ACHN (cell line): ENCODE measurements at regions not wholly inside any gene's neighbourhood (a gene's known extent, or its start where the extent isn't known, plus 50 kb on each side); places are given as distances from the start of the nearest gene placed in this dataset.
"Not testable (repeated sequence)": the region's sequence is repeated elsewhere in the genome, so short reads cannot be mapped to it uniquely, and the experiment has no call there.

Source experiments
- DNase-seq: peaks from one replicate; pipeline ENCODE4 v3.0.0-alpha.2; 2015
- in situ Hi-C: cut with HindIII; loops from 2 replicates; pipeline ENCODE4 v1.10.0; 2017; ENCODE audit warnings: low sequenced_read_pairs, low pct_ligation_motif_present, low pct_unique_long_range_greater_than_20kb

DNA sequence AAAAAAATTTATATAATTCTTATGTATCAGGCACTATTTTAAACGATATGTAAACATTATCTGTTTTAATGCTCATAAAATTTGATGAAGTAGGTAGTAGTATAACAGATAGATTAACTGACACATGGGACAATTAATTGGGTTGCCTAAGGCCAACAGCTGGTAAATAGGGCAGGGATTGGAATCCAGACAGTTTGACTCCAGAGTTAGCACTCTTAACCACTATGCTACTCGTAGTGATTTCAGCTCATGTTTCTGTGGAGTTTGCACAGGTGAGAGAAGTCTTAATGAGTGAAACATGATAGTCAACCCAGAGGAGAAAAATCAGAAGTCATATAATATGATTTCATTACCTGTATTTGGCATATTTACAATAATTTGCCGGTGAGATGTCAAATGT lies 126.0 kb upstream of the WDFY3 start:
- in situ Hi-C loops = no loop called here
- DNase-seq = no peak

DNA sequence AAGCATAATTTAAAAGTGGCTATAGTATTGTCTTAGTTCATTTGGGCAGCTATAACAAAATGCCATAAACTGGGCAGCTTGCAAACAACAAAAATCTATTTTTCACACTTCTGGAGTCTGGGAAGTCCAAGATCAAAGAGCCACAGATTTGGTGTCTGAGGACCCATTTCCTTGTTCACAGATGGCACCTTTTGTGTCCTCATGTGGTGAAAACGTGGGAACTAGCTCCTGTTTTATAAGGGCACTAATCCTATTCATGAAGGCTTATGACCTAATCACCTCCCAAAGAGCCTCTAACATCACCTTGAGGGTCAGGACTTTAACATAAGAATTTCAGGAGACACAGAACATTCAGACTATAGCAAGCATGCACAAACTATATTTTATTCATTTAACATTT lies 126.5 kb upstream of the WDFY3 start:
- DNase-seq = no peak
- in situ Hi-C loops = no loop called here

GRCh38 chr4:85094735-85095134 lies 128.2 kb upstream of the WDFY3 start:
- in situ Hi-C loops = no loop called here
- no peak for DNase-seq

DNA sequence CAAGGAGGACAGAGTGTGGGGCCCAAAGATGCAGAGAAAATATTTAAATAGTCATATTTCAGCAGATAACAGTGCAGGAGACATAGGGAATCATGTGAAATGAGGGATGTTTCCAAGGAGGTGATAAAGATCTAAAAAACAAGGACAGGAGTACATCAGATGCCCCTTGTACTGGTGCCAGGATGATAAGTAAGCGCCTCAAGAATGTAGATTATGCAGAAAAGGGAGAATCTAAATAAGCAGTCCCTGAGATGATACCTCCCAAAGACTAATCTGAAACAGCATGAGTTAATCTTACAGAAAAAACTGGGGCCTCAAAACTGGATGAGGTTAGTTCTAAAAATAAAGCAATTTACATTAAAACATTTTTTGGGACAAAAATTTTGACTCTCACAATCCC lies 136.1 kb upstream of the WDFY3 start:
- in situ Hi-C loops = no loop called here
- DNase-seq = no peak

- DNase-seq = no peak
- in situ Hi-C loops = no loop called here
Observed at GRCh38 chr4:85106166-85106565, 139.7 kb upstream of the WDFY3 start.

DNA sequence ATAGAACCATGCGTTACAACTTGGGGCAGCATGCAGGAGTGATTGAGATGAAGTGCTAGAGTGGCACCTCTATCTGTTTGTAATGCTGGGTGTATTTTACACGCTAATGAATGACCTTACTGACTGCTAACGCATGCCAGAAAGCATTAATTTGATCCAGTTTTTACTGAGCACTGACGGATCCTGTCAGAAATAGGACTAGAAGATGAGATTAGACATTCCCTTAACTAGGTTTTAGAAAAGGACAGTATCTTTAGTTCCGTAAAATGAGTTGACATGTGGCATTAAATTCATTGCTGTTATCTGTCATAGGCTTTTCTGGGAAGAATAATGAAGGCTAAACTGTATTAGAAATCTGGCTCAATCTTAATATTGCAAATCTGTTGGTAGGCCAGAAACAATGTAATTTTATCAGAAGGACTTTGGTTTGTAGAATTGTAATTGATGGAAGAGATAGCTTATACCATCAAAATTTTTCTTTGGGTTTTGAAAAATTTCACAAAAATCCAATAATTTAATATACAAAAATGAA lies 140.4 kb upstream of the WDFY3 start:
- in situ Hi-C loops = no loop called here
- DNase-seq = no peak

- no peak for DNase-seq
- in situ Hi-C loops = no loop called here
Observed at GRCh38 chr4:85107553-85107952, 141.1 kb upstream of the WDFY3 start.

GRCh38 chr4:85113706-85114105 lies 147.2 kb upstream of the WDFY3 start:
- no peak for DNase-seq
- in situ Hi-C loops = no loop called here

DNA sequence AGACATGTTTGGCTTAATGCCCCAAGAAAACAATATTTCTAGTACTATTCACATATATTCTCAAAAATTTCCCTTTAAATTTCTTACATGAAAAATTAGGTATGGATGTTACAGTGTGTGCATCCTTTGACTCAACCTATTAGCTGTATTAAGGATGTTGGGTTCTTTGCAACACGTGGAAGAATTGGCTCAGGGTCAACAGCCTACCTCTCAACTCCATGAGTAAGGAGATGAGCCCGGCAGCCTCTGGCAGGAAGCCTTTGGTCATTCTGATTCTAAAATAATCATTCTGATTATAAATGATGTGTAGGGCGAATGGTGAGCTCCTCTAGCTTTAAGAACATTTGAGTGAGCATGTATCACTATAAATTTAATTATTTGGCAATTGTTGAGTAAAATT lies 148.0 kb upstream of the WDFY3 start:
- in situ Hi-C loops = no loop called here
- no peak for DNase-seq

GRCh38 chr4:85116008-85116407 lies 149.5 kb upstream of the WDFY3 start:
- DNase-seq = no peak
- in situ Hi-C loops = no loop called here

DNA sequence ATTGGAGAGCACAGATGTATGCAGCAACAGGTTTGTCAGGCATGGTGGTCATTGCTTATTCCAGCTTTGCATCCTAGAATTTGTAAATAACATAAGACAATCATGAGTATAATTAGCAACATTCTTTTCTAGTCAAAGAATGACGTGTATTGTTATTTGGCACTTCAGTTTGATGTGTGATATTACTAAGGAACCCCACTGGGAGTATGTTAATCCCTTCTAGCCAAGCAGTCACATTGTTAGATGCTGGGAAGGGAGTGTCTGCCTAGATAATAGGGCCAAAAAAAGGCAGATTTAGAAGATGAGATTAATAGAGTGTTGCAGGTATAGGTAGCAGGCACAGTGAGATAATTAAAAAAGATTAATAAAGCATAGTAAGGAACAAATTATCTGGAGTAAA lies 159.2 kb upstream of the WDFY3 start:
- in situ Hi-C loops = no loop called here
- DNase-seq = no peak

DNA sequence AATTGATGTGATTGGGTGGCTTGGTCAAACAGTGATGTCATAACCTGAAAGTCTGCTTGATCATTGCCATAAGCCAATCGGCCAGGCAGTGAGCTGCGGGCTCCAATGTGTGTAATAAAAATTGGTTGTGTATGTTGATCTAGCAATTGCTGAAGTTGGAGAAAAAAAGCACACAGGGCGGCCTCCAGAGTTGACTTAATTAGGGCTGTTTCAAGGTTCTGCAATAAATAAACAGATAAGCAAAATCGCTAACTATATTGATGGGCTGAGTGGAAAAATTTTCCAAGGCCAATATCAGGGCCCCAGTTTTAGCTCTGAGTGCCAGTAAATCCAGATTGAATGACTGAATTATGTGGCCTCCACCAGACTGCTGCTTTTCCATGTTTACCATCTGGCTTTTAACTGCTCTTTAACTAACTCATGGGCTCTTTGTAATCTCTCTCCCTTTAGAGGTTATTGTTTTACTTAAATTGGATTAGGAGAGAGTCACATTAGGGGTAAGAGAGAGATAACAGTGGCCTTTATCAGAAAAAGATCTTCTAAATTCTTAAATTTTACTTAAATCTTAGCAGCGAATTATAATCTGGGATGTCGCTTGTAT lies 160.6 kb upstream of the WDFY3 start:
- in situ Hi-C loops = no loop called here
- no peak for DNase-seq

GRCh38 chr4:85127653-85128052 lies 161.2 kb upstream of the WDFY3 start:
- DNase-seq = peak; percentile 44
- in situ Hi-C loops = no loop called here

GRCh38 chr4:85128246-85129204 lies 162.0 kb upstream of the WDFY3 start:
- no peak for DNase-seq
- in situ Hi-C loops = no loop called here

- in situ Hi-C loops, DNase-seq: not testable (repeated sequence)
Observed at GRCh38 chr4:85129354-85130125, 163.1 kb upstream of the WDFY3 start.

DNA sequence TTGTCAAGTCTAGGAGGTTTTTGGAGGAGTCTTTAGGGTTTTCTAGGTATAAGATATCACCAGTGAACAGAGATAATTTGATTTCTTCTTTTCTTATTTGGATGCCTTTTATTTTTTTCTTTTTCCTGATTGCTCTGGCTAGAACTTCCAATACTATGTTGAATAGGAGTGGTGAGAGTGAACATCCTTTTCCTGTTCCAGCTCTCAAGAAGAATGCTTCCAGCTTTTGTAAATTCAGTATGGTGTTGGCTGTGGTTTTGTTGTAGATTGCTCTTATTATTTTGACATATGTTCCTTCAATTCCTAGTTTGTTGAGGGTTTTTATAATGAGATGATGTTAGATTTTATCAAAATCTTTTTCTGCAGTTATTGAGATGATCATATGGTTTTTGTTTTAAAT lies 165.6 kb upstream of the WDFY3 start:
- in situ Hi-C loops = no loop called here
- DNase-seq = no peak

DNA sequence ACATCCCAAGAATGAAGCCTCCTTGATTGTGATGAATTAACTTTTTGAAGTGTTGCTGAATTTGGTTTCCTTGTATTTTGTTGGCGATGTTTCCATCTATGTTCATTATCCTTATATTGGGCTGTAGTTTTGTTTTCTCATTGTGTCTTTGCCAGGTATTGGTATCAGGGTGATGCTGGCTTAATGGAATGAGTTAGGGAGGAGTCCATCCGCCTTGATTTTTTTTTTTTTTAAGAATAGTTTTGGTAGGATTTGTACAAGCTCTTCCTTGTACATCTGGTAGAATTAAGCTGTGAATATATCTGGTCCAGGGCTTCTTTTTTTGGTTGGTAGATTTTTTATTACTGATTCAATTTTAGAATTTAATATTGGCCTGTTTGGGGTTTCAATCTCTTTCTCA lies 166.1 kb upstream of the WDFY3 start:
- in situ Hi-C loops = no loop called here

GRCh38 chr4:85139749-85140148 lies 173.3 kb upstream of the WDFY3 start:
- DNase-seq, in situ Hi-C loops: not testable (repeated sequence)

More for the DNA sequence above, 166.1 kb upstream of the WDFY3 start:
- DNase-seq = no peak

- DNase-seq = no peak
- in situ Hi-C loops = no loop called here
Observed at GRCh38 chr4:85142451-85142850, 176.0 kb upstream of the WDFY3 start.
